GM21526 (cell line): ENCODE measurements at regions not wholly inside any gene's neighbourhood (a gene's known extent, or its start where the extent isn't known, plus 50 kb on each side); places are given as distances from the start of the nearest gene placed in this dataset.

Experiments used
- ATAC-seq: cut with Tn5 transposase; IDR thresholded peaks from one replicate; pipeline ENCODE4 v1.9.1; 2021; ENCODE audit warnings: moderate library complexity; ENCODE audit not compliant: unreplicated experiment, low FRiP score

- no peak for ATAC-seq
These were observed 223.3 kb downstream of the FBXO15 start for GRCh38 chr18:73924307-73924706.

GRCh38 chr18:73923866-73924265 lies 223.8 kb downstream of the FBXO15 start:
- ATAC-seq = no peak

- no peak for ATAC-seq
These were observed 227.6 kb downstream of the FBXO15 start for GRCh38 chr18:73920033-73920432.

GRCh38 chr18:73918816-73919215 lies 228.8 kb downstream of the FBXO15 start:
- ATAC-seq = no peak

- no peak for ATAC-seq
These were observed 230.6 kb downstream of the FBXO15 start for GRCh38 chr18:73917046-73917445.

DNA sequence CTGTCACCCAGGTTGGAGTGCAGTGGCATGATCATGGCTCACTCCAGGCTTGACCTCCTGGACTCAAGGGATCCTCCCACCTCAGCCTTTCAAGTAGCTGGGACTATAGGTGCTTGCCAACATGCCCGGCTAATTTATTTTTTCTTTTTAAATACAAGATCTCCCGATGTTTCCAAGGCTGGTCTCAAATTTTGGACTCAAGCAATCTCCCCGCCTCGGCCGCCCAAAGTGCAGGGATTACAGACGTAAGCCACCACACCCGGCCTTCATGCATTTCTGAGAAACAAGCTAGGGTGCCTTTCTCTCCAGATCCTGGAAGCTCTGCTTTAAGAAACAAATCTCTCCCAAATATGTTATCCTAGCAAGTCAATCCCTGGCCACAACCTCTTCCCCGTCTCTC lies 234.1 kb downstream of the FBXO15 start:
- ATAC-seq = no peak

- ATAC-seq = no peak
These were observed 239.3 kb downstream of the FBXO15 start for GRCh38 chr18:73908323-73908722.

- no peak for ATAC-seq
These were observed 246.1 kb downstream of the FBXO15 start for GRCh38 chr18:73901566-73901965.

GRCh38 chr18:73901151-73901550 lies 246.5 kb downstream of the FBXO15 start:
- no peak for ATAC-seq

GRCh38 chr18:73900106-73900835 lies 247.4 kb downstream of the FBXO15 start:
- no peak for ATAC-seq

DNA sequence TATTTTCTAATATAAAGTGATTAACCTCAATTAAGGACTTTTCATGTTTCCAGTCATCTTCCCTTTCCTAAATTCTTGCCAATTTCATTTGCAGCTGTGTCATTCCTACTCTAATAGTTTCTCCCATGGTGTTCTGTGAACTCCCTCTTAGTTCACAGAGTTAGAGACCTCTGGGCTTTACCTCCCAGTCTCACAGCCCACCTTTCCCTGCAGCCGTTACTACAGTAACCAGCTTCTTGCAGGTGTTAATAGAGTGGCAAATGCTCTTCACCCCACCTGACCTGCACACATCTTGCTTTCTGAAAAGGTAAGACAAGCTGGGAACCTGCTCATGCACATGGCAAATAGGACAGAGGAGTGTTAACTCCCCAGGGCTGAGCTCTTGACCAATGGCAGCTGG lies 250.1 kb downstream of the FBXO15 start:
- ATAC-seq = no peak

GRCh38 chr18:73896685-73897084 lies 250.9 kb downstream of the FBXO15 start:
- ATAC-seq = no peak

DNA sequence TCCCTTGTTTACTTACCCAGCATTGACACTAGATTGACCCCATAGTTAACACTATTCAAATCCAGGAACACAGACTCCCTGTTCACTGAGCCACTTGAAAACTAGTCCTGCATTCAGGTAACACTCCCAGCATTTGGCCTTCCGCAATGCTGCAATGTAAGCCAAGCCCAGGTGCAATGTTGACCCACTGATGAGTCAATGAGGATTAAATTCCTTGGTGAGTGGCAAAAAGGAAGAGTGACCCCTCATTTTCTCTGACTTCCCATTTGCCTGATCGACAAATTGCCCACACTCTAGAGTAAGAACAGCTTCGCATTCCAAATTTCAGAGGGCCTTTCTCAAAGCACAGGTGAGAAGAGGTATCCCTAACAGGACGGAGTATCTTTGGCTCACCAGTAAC lies 251.9 kb downstream of the FBXO15 start:
- no peak for ATAC-seq

- no peak for ATAC-seq
These were observed 253.8 kb downstream of the FBXO15 start for GRCh38 chr18:73893880-73894279.

DNA sequence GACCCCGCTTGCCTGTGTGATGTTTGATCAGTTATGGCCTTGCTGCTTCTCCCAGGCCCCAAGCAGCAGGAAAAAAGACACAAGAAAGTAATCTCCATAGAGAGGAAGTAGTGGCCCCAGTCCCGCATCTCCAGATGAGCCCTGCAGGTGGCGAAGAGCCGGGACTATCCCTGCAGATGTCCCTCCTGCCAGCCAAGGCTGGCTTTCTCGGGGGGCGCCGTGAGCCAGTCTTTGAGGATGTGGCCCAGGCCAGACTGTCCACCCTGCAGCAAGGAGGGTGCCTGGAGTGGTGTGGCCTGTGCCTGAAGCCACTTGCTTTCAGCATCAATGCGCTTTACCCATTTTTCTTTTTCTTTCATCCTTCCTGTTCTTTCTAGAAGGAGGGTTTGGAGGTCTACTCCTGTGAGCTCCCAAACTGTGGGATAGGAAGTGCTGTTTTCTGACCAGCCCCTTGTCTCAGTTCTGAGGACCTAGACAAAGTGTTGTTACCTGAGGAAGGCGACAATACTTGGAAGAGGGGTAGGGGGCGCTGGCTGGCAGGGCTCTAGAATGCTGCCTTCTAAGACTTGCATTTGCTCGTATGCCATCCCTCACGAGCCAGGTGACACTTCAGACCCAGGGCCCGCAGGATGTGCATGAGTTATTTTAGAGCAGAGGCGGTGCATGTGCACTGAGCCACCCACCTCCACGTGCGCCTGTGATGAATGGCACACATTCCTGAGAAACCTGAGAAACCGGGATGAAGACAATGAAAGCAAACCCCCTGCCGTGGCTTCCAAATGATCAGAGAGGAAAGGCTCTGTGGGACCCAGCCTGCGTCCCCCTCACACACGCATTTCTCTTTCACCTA lies 255.8 kb downstream of the FBXO15 start:
- no peak for ATAC-seq

DNA sequence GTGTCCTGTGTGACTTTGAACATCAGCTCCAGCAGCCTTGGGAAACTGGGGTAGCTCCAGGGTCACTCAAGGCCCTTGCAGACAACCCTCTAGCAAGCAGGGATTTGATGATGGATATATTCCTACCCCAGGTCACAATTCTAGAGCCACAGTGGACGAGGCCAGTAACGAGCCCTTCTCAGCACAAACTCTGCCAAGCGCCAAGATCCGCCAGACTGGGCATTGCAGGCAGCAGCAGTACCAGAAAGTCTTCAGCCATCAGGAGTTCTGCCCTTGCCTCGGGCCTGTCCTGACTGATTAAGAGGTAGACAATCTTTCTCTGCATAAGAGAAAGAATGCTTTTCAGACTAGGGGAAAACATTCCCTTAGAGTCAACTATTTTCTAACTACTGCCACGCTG lies 259.1 kb downstream of the FBXO15 start:
- no peak for ATAC-seq

GRCh38 chr18:73887801-73888200 lies 259.8 kb downstream of the FBXO15 start:
- no peak for ATAC-seq

- ATAC-seq = no peak
These were observed 262.8 kb downstream of the FBXO15 start for GRCh38 chr18:73884868-73885267.

DNA sequence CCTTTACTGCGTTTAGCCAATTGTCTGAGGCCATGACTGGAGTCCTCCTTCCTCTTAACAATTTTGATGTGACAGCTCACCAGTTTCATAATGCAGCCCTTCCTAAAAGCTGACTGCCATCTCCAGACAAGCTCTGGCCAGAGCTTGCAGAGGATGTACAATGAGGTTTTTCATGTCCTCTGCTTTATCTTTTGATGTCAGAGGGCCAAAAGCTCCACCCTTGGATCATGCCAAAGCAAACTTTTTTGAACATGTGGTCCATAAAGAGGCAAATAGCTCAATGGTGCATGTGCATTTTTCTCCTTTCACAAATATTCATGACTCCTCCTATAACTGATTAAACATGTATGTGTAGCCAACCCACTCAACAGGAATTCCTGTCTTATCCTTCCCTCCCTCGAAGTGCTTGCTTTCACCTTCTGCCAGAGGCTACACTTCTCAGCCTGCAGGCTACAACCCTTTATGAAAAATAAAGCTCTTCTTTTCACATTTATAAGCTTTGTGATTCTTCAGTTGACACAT lies 266.2 kb downstream of the FBXO15 start:
- no peak for ATAC-seq

- ATAC-seq = no peak
These were observed 267.2 kb downstream of the FBXO15 start for GRCh38 chr18:73880387-73880786.

DNA sequence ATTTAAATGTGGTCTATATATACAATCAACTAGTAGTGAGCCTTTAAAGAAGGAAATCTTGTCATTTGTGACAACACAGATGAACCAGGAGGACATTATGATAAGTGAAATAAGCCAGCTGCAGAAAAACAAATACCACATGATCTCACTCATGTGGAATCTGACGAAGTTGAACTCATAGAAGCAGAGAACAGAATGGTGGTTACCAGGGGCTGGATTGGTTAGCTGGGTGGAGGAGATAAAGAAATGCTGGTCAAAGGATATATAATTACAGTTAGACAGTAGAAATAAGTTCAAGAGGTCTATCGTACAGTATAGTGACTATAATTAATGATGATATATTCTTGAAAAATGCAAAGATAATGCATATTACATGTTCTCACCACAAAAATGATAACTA lies 267.9 kb downstream of the FBXO15 start:
- no peak for ATAC-seq

- no peak for ATAC-seq
These were observed 268.3 kb downstream of the FBXO15 start for GRCh38 chr18:73879328-73879727.
